Esophagus muscularis mucosa (tissue), 4 donors: ENCODE measurements at regions not wholly inside any gene's neighbourhood (a gene's known extent, or its start where the extent isn't known, plus 50 kb on each side); places are given as distances from the start of the nearest gene placed in this dataset.

Source experiments
- EP300 ChIP-seq: sonication (generic); formaldehyde crosslinking; IDR thresholded peaks from one replicate; pipeline ENCODE4 v1.6.1; 2017; ENCODE audit warnings: antibody characterized with exemption
- POLR2A ChIP-seq: fragments of 450-650 bp; IDR thresholded peaks from one replicate; pipeline ENCODE4 v1.6.1; 2017; ENCODE audit warnings: antibody characterized with exemption, moderate library complexity, mild to moderate bottlenecking, low read depth
- POLR2AphosphoS5 ChIP-seq, 2 donors: sonication (generic); formaldehyde crosslinking; IDR thresholded peaks; one replicate each; pipeline ENCODE4 v1.6.1; 2017; ENCODE audit warnings: antibody characterized with exemption in 2 of 2
- TF ChIP-seq, protein P1 (sequence below), 3 experiments: fragments of 200-600 bp in 2 of 3; fragments of 450-650 bp in 1 of 3; sonication (generic) in 2 of 3; IDR thresholded peaks; one replicate each; pipeline ENCODE4 v1.5.1; 2017 to 2019; ENCODE audit warnings: antibody characterized with exemption in 3 of 3, mild to moderate bottlenecking in 2 of 3, moderate library complexity in 1 of 3

DNA sequence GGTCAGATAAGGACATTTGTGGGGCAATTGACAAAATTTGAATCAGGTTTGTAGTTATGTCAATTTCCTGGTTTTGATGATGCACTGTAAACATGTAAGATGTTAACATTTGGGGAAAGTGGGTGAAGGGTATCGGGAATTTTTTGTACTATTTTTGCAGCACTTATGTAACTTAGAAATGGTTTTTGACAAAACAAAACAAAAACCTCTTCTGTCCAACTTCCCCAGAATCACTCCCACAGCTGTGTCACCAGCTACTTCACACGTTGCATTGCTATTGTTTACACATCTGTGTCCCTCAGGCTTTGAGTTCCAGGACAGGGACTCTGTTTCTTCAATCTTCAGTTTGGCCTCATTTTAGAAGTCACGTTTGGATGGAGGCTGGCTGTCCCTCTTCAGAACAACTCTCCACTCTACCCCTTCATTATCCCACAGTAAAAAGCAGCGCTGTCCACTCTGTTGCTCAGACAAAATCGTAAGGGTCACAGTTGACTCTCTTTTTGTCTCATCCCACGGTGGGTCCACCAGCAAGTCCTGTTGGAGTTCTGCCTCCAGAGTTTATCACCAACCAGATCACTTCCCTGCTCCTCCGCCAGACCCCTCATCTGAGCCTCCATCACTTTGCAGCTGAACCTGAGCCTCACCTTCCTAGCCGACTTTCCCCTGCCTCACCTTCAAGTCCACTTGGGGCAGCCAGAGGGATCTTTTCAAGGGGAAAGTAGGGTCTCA lies 63.2 kb downstream of the NENF start:
- TF ChIP-seq, protein P1, sequence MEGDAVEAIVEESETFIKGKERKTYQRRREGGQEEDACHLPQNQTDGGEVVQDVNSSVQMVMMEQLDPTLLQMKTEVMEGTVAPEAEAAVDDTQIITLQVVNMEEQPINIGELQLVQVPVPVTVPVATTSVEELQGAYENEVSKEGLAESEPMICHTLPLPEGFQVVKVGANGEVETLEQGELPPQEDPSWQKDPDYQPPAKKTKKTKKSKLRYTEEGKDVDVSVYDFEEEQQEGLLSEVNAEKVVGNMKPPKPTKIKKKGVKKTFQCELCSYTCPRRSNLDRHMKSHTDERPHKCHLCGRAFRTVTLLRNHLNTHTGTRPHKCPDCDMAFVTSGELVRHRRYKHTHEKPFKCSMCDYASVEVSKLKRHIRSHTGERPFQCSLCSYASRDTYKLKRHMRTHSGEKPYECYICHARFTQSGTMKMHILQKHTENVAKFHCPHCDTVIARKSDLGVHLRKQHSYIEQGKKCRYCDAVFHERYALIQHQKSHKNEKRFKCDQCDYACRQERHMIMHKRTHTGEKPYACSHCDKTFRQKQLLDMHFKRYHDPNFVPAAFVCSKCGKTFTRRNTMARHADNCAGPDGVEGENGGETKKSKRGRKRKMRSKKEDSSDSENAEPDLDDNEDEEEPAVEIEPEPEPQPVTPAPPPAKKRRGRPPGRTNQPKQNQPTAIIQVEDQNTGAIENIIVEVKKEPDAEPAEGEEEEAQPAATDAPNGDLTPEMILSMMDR (IDR thresholded peaks at IDR 0.05): no peak
- TF ChIP-seq POLR2AphosphoS5 (IDR thresholded peaks at IDR 0.05) (no peak), EP300 (no peak), POLR2A (no peak)
